Mucosa of rectum (tissue), 2 donors: ENCODE measurements at regions not wholly inside any gene's neighbourhood (a gene's known extent, or its start where the extent isn't known, plus 50 kb on each side); places are given as distances from the start of the nearest gene placed in this dataset.

Source experiments
- H3K27ac ChIP-seq, 2 donors: one replicate each; pipeline ENCODE4 v1.7.0; 2013; ENCODE audit warnings: inconsistent platforms in 2 of 2, low read depth in 2 of 2, low read length in 2 of 2
- H3K27me3 ChIP-seq, 2 donors: one replicate each; pipeline ENCODE4 v1.7.0; 2013; ENCODE audit warnings: low read length in 2 of 2; ENCODE audit not compliant: control insufficient read depth in 2 of 2, insufficient read depth in 2 of 2
- H3K36me3 ChIP-seq, 2 donors: one replicate each; pipeline ENCODE4 v1.7.0; 2013; ENCODE audit warnings: low read length in 2 of 2; ENCODE audit not compliant: control insufficient read depth in 2 of 2, insufficient read depth in 2 of 2
- H3K4me1 ChIP-seq, 2 donors: one replicate each; pipeline ENCODE4 v1.7.0; 2013; ENCODE audit warnings: low read length in 2 of 2, mild to moderate bottlenecking in 1 of 2; ENCODE audit not compliant: control insufficient read depth in 2 of 2, insufficient read depth in 2 of 2
- H3K4me3 ChIP-seq, 2 donors: one replicate each; pipeline ENCODE4 v1.7.0; 2013; ENCODE audit warnings: low read length in 2 of 2
- H3K9ac ChIP-seq, 2 donors: one replicate each; pipeline ENCODE4 v1.7.0; 2013; ENCODE audit warnings: low read length in 2 of 2, low read depth in 1 of 2, mild to moderate bottlenecking in 1 of 2
- H3K9me3 ChIP-seq, 2 donors: one replicate each; pipeline ENCODE4 v1.7.0; 2013; ENCODE audit warnings: low read length in 2 of 2; ENCODE audit not compliant: control insufficient read depth in 2 of 2
- donor health status: healthy.
- donor health status: Normal muscosa, but diverticular disease.

- no peak overlapping the region for H3K27ac ChIP-seq
- H3K9ac ChIP-seq = no peak overlapping the region
- H3K4me1 ChIP-seq = no peaks in the 10 kb centered on the region
- H3K4me3 ChIP-seq = no peak overlapping the region
- H3K9me3 ChIP-seq = no peaks in the 10 kb centered on the region
- H3K36me3 ChIP-seq = no peaks in the 10 kb centered on the region
- H3K27me3 ChIP-seq = no peaks in the 10 kb centered on the region
Observed at GRCh38 chr10:128617532-128617931, 491.3 kb upstream of the MKI67 start.

DNA sequence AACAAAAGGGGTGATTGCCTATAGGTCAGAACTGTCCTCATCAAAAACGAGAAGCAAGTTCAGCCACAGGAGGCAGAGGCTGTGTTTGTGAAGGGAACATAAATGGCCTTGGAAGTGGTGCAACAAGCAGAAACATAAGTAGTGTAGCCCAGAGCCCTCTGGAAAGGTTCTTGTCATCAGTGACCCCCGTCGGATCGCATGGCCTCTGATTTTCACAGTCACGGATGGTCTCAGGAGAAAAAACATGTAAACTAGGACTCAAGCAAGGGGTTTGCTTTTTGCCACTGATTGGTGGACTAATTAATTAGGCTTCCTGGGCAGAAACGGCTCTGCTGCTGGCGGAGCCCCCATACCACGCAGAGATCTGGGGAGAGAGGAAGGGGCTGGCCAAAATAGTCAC, 496.5 kb upstream of the MKI67 start:
- Histone ChIP-seq H3K9ac (no peak overlapping the region), H3K27ac (no peak overlapping the region), H3K4me1 (no peaks in the 10 kb centered on the region), H3K9me3 (no peaks in the 10 kb centered on the region), H3K4me3 (no peak overlapping the region), H3K36me3 (no peaks in the 10 kb centered on the region), H3K27me3 (no peaks in the 10 kb centered on the region)

DNA sequence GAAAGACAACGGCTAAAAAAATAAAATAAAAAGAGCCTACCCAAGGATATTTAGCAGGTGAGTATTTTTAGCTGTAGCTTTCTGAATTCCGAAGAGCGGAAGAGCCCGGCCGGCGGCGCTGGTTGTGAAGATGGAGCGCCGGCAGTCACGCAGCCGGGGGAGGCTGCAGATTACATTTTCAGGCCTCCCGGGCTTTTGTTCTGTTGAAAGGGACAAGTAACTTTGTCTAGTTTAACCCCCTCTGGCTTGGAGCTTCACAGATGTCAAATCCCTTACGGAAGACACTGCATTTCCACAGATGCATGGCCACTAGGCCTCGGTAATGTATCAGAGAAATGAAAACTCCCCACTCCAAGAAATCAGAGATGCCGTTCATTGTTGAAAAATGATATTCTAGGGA, 497.6 kb upstream of the MKI67 start:
- Histone ChIP-seq H3K9me3 (no peaks in the 10 kb centered on the region), H3K27me3 (no peaks in the 10 kb centered on the region), H3K4me3 (no peak overlapping the region), H3K9ac (no peak overlapping the region), H3K27ac (no peak overlapping the region), H3K36me3 (no peaks in the 10 kb centered on the region), H3K4me1 (no peaks in the 10 kb centered on the region)

GRCh38 chr10:128624656-128625530, 498.7 kb upstream of the MKI67 start:
- no peaks in the 10 kb centered on the region for H3K27me3 ChIP-seq
- H3K36me3 ChIP-seq = no peaks in the 10 kb centered on the region
- no peak overlapping the region for H3K4me3 ChIP-seq
- H3K4me1 ChIP-seq = no peaks in the 10 kb centered on the region
- no peaks in the 10 kb centered on the region for H3K9me3 ChIP-seq
- H3K27ac ChIP-seq = no peak overlapping the region
- no peak overlapping the region for H3K9ac ChIP-seq

DNA sequence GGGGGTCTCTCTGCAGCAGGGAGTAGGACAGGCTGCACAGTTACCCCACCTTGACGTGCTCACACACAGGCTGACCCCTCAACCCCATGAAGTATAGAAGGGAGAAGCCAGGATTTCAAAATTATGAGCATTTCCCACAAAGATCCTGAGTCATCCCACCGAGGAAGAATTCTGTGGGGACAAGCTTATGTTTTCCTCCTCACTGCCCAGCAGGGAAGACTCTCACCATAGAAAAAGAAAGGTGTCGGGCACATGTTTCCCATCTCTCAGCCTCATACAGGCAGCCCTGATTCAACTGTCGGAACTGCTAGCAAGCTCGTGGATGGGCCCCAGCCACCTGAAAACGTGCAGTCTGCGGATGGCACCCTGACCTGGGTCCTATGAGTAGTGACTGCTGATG, 499.7 kb upstream of the MKI67 start:
- Histone ChIP-seq H3K27ac (no peak overlapping the region), H3K27me3 (no peaks in the 10 kb centered on the region), H3K4me1 (no peaks in the 10 kb centered on the region), H3K9ac (no peak overlapping the region), H3K4me3 (no peak overlapping the region), H3K9me3 (no peaks in the 10 kb centered on the region), H3K36me3 (no peaks in the 10 kb centered on the region)

- H3K27ac ChIP-seq = no peak overlapping the region
- H3K4me1 ChIP-seq = no peaks in the 10 kb centered on the region
- no peaks in the 10 kb centered on the region for H3K9me3 ChIP-seq
- H3K4me3 ChIP-seq = no peak overlapping the region
- H3K9ac ChIP-seq = no peak overlapping the region
- no peaks in the 10 kb centered on the region for H3K27me3 ChIP-seq
- H3K36me3 ChIP-seq = no peaks in the 10 kb centered on the region
Observed at GRCh38 chr10:128626397-128627000, 500.3 kb upstream of the MKI67 start.

DNA sequence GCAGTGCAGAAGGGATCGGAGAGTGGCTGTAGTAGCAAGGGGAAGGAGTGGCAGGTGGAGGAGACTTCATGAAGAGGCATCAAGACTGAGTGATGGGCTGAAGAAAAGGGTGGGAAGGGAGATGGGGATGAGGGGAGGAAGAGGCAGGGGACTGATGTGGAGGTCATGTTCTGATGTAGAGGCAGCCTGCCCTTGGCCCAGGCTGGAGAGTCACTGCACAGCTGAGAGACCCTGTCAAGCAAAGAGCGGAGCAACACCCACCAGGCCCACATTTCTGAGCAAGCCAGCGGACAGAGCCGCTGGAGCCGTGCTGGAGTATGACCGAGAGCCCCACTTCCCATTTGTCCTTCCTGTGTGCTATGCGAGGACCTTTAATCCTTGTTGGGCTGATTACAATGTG, 501.6 kb upstream of the MKI67 start:
- H3K9ac ChIP-seq = no peak overlapping the region
- no peak overlapping the region for H3K27ac ChIP-seq
- no peaks in the 10 kb centered on the region for H3K9me3 ChIP-seq
- no peak overlapping the region for H3K4me3 ChIP-seq
- no peaks in the 10 kb centered on the region for H3K4me1 ChIP-seq
- no peaks in the 10 kb centered on the region for H3K27me3 ChIP-seq
- no peaks in the 10 kb centered on the region for H3K36me3 ChIP-seq

GRCh38 chr10:128628252-128628651, 502.0 kb upstream of the MKI67 start:
- Histone ChIP-seq H3K27me3 (no peaks in the 10 kb centered on the region), H3K9ac (no peak overlapping the region), H3K4me3 (no peak overlapping the region), H3K9me3 (no peaks in the 10 kb centered on the region), H3K27ac (no peak overlapping the region), H3K36me3 (no peaks in the 10 kb centered on the region), H3K4me1 (no peaks in the 10 kb centered on the region)

GRCh38 chr10:128629111-128630096, 503.2 kb upstream of the MKI67 start:
- H3K4me1 ChIP-seq = no peaks in the 10 kb centered on the region
- H3K36me3 ChIP-seq = no peaks in the 10 kb centered on the region
- H3K27me3 ChIP-seq = no peaks in the 10 kb centered on the region
- no peaks in the 10 kb centered on the region for H3K9me3 ChIP-seq
- no peak overlapping the region for H3K4me3 ChIP-seq
- H3K9ac ChIP-seq = no peak overlapping the region
- no peak overlapping the region for H3K27ac ChIP-seq

DNA sequence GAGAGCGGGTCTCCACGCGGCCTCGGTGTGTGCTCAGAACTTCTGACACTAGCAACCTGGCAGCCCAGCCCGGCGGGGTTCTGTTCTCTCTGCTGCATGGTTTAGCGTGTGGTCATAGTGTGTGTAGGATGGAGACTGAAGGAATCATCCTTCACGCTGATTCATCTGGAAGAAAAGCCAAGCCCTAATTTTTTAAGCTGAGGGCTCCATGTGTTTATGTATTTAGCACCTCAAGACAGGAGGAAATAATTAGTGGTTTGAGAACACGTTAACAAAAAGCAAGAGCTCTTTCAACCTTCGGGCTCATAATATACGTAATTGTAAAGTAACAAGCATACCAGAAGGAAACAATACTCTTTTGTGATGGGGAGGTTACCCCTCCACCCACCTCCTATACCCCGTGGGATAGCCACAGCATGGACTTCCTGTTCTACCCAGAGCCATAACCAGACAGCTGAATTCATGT, 504.6 kb upstream of the MKI67 start:
- Histone ChIP-seq H3K9me3 (no peaks in the 10 kb centered on the region), H3K4me3 (no peak overlapping the region), H3K36me3 (no peaks in the 10 kb centered on the region), H3K4me1 (no peaks in the 10 kb centered on the region), H3K27ac (no peak overlapping the region), H3K27me3 (no peaks in the 10 kb centered on the region), H3K9ac (no peak overlapping the region)
